K562 (cell line): ENCODE measurements at regions not wholly inside any gene's neighbourhood (a gene's known extent, or its start where the extent isn't known, plus 50 kb on each side); places are given as distances from the start of the nearest gene placed in this dataset.

Experiments
- BCOR ChIP-seq: fragments of 450-650 bp; IDR thresholded peaks from 2 replicates; pipeline ENCODE4 v1.6.1; 2016
- CAMTA2 ChIP-seq: fragments of 250-450 bp; sonication (Bioruptor Pico); conservative IDR thresholded peaks from 2 replicates; pipeline ENCODE4 v1.5.1; 2022
- HNRNPL ChIP-seq: fragments of 200-400 bp; formaldehyde crosslinking; IDR thresholded peaks from 2 replicates; pipeline ENCODE4 v1.6.1; 2017; ENCODE audit warnings: low read depth, mild to moderate bottlenecking, low read length
- MEIS2 ChIP-seq: fragments of 450-650 bp; IDR thresholded peaks from 2 replicates; pipeline ENCODE4 v1.6.1; 2014; ENCODE audit warnings: mild to moderate bottlenecking; ENCODE audit not compliant: partially characterized antibody
- MTA3 ChIP-seq: fragments of 450-650 bp; formaldehyde crosslinking; IDR thresholded peaks from 2 replicates; pipeline ENCODE4 v1.6.1; 2017; ENCODE audit warnings: mild to moderate bottlenecking, borderline replicate concordance
- RAD21 ChIP-seq, 2 experiments: fragments of 250-450 bp in 1 of 2; fragments of 450-650 bp in 1 of 2; sonication (Bioruptor Pico) in 1 of 2; formaldehyde crosslinking in 1 of 2; IDR thresholded peaks in 1 of 2; conservative IDR thresholded peaks in 1 of 2; 2 replicates each; pipeline versions ENCODE4 v1.4.0 to v1.8.0; 2020 to 2022; ENCODE audit warnings: mild to moderate bottlenecking in 2 of 2, moderate library complexity in 1 of 2
- ZNF134 ChIP-seq: fragments of 250-450 bp; sonication (Bioruptor Pico); conservative IDR thresholded peaks from 2 replicates; pipeline ENCODE4 v1.4.0; 2020
- ZNF184 ChIP-seq: sonication (generic); formaldehyde crosslinking; IDR thresholded peaks from 2 replicates; pipeline ENCODE4 v1.5.0; 2020; ENCODE audit warnings: missing genetic modification reagents
- ZNF696 ChIP-seq: fragments of 250-450 bp; sonication (Bioruptor Pico); conservative IDR thresholded peaks from 2 replicates; pipeline ENCODE4 v1.4.0; 2020; ENCODE audit warnings: mild to moderate bottlenecking, moderate library complexity
- TF ChIP-seq, protein P1 (sequence below): fragments of 200-800 bp; sonication (Bioruptor generic); IDR thresholded peaks from 2 replicates; pipeline ENCODE4 v1.6.1; 2017; ENCODE audit warnings: missing genetic modification characterization, missing compliant biosample characterization
- TF ChIP-seq, protein P2 (sequence below), 2 experiments: fragments of 250-450 bp in 1 of 2; fragments of 450-650 bp in 1 of 2; sonication (Bioruptor Pico) in 1 of 2; IDR thresholded peaks; 2 replicates each; pipeline versions ENCODE4 v1.6.1 to v1.8.0; 2016 to 2021; ENCODE audit warnings: mild to moderate bottlenecking in 2 of 2, moderate library complexity in 2 of 2, missing compliant biosample characterization in 1 of 2, missing genetic modification characterization in 1 of 2
- TF ChIP-seq, protein P3 (sequence below): fragments of 250-450 bp; sonication (Bioruptor Pico); IDR thresholded peaks from 2 replicates; pipeline ENCODE4 v1.8.0; 2021; ENCODE audit warnings: moderate library complexity, mild to moderate bottlenecking, inconsistent platforms
- TF ChIP-seq, protein P4 (sequence below): IDR thresholded peaks from 3 replicates; pipeline ENCODE4 v1.6.1; 2011; ENCODE audit warnings: borderline replicate concordance, mild to moderate bottlenecking, moderate library complexity; ENCODE audit not compliant: insufficient read length; ENCODE audit errors: extremely low read depth
- TF ChIP-seq, protein P5 (sequence below): sonication (generic); formaldehyde crosslinking; IDR thresholded peaks from 2 replicates; pipeline ENCODE4 v1.8.1; 2023; ENCODE audit warnings: mild to moderate bottlenecking, missing genetic modification reagents, moderate library complexity
- TF ChIP-seq, protein P6 (sequence below), 2 experiments: fragments of 450-650 bp in 1 of 2; sonication (generic) in 1 of 2; formaldehyde crosslinking in 1 of 2; IDR thresholded peaks in 1 of 2; conservative IDR thresholded peaks in 1 of 2; 2 replicates each; pipeline versions ENCODE4 v1.6.1 to v1.8.1; 2016 to 2023; ENCODE audit warnings: mild to moderate bottlenecking in 2 of 2, moderate library complexity in 2 of 2, inconsistent platforms in 1 of 2, missing genetic modification reagents in 1 of 2

DNA sequence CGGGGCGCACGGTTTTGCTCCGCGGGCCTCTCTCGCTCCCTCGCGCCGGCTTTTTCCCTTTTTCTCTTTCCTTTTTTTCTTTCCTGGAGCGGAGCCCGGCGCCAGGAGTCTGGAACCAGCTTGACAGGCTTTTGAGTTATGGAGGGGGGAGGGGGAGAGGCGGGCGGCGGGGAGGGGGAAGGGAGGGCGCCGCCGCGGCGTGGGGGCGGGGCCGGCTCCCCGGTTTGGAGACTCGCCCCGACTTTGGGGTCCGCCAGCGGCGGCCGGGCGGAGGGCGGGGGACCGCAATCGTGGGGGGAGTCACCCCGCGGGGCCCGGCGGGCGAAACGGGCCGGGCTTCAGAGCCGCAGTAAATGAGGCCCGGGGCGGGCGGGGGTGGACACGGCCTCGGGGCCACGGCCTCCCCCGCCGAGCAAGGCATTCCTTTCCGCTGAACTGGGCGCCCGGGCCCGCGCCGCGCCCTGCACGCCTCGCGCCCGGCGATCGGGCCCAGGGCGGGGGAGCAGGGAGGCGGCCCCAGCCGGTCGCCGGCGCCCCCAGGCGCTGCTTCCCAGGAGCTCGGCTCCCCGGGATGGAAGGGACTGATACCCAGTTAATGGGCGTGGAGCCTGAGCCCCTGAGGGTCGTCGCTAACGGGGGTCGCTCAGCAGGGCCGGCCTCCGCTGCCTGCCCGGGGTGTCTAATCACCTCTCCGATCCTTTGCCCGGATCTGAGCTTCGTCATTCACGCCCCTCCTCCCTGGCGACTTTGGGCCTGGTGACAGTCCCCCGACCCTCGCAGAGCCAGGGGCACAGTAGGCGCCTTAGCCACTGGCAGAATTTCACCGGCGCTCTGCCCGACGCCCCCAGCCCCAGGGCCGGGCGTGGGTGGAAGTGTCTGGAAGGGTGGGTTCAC lies 138.1 kb downstream of the C9orf50 start (continued):
- TF ChIP-seq ZNF696 (CRISPR knock-in tag) = no peak
- TF ChIP-seq ZNF184 = no peak
- TF ChIP-seq HNRNPL = peak; percentile 19
- TF ChIP-seq, protein P1, sequence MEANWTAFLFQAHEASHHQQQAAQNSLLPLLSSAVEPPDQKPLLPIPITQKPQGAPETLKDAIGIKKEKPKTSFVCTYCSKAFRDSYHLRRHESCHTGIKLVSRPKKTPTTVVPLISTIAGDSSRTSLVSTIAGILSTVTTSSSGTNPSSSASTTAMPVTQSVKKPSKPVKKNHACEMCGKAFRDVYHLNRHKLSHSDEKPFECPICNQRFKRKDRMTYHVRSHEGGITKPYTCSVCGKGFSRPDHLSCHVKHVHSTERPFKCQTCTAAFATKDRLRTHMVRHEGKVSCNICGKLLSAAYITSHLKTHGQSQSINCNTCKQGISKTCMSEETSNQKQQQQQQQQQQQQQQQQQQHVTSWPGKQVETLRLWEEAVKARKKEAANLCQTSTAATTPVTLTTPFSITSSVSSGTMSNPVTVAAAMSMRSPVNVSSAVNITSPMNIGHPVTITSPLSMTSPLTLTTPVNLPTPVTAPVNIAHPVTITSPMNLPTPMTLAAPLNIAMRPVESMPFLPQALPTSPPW (CRISPR knock-in tag) = peak; percentile 98
- TF ChIP-seq, protein P2, sequence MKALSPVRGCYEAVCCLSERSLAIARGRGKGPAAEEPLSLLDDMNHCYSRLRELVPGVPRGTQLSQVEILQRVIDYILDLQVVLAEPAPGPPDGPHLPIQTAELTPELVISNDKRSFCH (CRISPR knock-in tag; IDR thresholded peaks at IDR 0.05) = no peak
- TF ChIP-seq, protein P2 (tag; IDR thresholded peaks at IDR 0.05) = no peak; the same call in 1 of the 2 replicates
- TF ChIP-seq, protein P3, sequence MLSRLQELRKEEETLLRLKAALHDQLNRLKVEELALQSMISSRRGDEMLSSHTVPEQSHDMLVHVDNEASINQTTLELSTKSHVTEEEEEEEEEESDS = no peak
- TF ChIP-seq ZNF134 (CRISPR knock-in tag) = no peak
- TF ChIP-seq, protein P4, sequence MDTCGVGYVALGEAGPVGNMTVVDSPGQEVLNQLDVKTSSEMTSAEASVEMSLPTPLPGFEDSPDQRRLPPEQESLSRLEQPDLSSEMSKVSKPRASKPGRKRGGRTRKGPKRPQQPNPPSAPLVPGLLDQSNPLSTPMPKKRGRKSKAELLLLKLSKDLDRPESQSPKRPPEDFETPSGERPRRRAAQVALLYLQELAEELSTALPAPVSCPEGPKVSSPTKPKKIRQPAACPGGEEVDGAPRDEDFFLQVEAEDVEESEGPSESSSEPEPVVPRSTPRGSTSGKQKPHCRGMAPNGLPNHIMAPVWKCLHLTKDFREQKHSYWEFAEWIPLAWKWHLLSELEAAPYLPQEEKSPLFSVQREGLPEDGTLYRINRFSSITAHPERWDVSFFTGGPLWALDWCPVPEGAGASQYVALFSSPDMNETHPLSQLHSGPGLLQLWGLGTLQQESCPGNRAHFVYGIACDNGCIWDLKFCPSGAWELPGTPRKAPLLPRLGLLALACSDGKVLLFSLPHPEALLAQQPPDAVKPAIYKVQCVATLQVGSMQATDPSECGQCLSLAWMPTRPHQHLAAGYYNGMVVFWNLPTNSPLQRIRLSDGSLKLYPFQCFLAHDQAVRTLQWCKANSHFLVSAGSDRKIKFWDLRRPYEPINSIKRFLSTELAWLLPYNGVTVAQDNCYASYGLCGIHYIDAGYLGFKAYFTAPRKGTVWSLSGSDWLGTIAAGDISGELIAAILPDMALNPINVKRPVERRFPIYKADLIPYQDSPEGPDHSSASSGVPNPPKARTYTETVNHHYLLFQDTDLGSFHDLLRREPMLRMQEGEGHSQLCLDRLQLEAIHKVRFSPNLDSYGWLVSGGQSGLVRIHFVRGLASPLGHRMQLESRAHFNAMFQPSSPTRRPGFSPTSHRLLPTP = no peak
- peak; percentile 48; the same call in 1 of the 2 replicates for TF ChIP-seq MTA3
- peak in 1 of 2 experiments; percentile 36; a peak in 3 of 4 replicates for TF ChIP-seq RAD21 (CRISPR knock-in tag; conservative IDR thresholded peaks at IDR 0.05 in 1 of 2, IDR thresholded peaks at IDR 0.05 in 1 of 2)
- TF ChIP-seq, protein P5, sequence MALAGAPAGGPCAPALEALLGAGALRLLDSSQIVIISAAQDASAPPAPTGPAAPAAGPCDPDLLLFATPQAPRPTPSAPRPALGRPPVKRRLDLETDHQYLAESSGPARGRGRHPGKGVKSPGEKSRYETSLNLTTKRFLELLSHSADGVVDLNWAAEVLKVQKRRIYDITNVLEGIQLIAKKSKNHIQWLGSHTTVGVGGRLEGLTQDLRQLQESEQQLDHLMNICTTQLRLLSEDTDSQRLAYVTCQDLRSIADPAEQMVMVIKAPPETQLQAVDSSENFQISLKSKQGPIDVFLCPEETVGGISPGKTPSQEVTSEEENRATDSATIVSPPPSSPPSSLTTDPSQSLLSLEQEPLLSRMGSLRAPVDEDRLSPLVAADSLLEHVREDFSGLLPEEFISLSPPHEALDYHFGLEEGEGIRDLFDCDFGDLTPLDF (CRISPR knock-in tag) = no peak
- TF ChIP-seq, protein P6, sequence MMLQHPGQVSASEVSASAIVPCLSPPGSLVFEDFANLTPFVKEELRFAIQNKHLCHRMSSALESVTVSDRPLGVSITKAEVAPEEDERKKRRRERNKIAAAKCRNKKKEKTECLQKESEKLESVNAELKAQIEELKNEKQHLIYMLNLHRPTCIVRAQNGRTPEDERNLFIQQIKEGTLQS (IDR thresholded peaks at IDR 0.05) = no peak
- TF ChIP-seq, protein P6 (CRISPR knock-in tag; conservative IDR thresholded peaks at IDR 0.05) = no peak
- TF ChIP-seq CAMTA2 = 0 out of 2 replicates have a peak, but pooled peaks have one; percentile 43
- TF ChIP-seq BCOR = 0 out of 2 replicates have a peak, but pooled peaks have one; percentile 6
- TF ChIP-seq MEIS2 = peak; percentile 56
